ENCODE measurements at regions not wholly inside any gene's neighbourhood (a gene's known extent, or its start where the extent isn't known, plus 50 kb on each side); places are given as distances from the start of the nearest gene placed in this dataset.

DNA sequence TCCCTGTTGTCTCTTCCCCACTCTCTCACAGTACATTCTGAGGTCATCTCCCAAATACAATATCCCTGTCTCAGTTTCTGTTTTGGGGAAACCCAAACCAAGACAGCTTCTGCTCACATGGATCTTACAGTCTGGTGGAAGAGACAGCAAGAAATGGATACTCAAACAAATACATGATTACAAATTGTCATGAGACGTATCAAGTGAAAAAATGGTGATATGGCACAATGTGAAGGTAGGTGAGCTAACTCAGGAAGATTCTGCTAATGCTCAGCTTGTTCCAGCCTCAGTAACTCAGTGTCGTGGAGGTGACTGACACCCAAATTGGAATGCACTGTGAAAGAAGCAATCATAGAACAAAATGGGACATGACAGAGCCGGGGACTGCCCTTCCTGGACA lies 68.3 kb downstream of the CHST1 start:
- no peak for DNase-seq

DNA sequence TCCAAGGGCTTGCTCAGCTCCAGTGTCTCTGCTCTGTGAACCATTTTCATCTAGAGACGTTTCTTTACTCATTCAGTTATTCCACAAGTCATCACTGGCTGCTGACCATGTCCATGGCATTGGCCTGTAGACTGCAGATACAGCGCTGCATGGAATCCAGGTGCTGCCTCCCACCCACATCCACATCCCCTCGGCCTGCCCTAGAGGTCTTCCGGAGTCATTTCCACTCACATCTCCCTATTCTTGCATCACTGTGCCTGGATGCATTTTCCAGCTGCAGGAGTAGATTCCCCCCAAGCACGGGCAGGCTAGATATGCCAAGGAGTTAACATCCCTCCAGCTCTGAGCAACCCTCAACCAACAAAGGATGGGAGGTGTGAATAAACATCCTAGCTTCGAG lies 68.9 kb downstream of the CHST1 start:
- no peak for DNase-seq

DNA sequence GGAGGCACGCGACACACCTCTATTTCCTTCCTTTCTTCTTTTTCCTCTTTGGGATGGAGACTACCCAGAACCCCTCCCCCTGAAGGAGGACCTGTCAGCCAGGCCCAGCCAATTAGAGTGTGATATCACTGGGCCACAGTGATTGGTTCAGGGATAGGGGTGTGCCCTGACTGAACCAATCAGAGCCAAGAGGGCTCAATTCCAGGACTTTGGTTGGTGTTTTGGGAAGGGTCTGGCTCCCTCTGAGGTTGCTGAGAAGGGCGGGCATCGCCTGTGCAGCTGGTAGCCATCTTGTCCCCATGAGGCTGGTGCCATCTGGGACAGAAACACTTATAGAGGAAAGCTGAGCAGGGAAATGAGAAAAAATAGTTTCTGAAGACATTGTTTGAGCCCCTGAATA lies 71.4 kb downstream of the CHST1 start:
- no peak for DNase-seq

DNA sequence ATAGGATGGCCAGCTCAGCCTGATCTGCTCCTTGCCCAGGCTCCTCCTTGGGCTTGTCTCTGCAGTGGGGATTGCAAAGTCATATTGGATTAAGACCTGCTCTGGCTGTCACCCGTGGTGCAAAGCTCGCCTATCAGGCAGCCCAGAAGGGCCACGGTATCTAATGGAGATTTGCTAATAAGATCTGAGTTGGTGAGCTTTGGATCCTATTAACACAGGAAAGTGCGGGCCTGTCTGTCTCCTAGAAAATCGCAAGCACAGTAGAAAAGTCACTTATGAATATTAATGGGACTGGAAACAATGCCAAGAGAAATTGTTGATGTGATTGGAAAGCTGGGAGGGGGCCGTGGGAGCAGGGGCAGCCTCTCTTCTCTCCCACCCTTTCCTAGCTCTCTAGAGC lies 72.8 kb downstream of the CHST1 start:
- no peak for DNase-seq

DNA sequence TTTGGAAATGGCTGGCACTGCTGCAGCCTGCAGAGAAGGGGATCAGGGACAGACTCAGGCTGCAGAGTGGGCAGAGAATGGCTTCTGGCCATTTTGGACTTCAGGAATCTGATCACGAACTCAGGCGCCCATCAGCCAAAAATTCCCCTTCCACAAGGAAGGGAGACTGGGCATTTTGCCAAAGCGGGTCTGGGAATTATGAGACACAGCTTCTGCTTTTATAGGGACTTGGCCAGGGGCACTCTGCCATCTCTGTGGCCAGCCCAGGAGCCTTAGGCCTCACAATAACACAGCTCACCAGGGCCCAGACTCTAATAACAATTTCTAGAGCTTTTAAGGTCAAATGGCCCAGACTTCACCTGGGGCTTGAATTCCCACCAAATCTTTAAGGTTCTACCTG lies 74.7 kb downstream of the CHST1 start:
- DNase-seq = no peak

DNA sequence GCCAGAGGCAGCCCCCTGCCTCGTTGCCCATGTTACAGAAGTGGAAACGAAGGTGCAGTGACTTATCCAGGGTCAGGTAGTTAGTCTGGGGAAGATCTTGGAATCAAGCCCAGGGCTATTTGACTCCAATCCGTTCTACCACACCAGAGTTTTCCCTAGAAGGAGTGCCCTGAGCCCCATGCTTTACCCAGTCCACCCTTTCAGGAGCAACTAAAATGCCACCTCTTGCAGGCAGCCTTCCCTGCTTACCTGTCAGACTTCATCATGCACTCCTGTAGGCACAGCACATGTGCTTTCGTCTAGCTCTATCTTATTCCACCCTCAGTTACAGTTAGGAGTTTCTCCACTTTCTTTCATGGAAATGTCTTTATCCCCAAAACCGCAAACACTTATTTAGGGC lies 80.2 kb downstream of the CHST1 start:
- DNase-seq = no peak

DNA sequence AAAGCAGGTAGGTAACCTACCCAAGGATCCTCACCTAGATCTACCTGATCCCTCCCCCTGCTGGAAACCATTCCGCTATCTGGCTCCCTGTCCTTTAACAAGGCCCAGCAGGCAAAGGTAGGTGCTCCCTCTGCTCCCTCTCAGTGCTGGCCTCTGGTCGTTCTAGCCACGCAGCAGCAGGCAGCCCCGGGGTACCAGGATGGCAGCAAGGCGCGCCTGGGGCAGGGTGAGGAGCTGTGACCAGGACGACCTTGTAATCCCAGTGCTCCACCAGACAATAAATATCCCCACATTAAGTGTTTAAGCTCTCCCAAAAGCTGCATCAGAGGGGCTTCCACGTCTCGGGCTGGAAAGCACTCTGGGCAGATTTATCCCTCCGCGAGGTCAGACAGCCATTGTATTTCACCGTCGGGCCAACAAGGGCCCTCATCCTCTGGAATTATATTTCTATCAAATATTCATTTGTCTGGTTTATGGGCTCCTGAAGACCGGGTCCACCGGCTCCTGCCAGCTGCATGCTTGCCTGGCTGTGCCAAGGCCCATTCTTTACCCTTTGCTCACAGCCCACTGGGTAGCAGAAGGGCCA lies 81.3 kb downstream of the CHST1 start:
- DNase-seq = no peak

DNA sequence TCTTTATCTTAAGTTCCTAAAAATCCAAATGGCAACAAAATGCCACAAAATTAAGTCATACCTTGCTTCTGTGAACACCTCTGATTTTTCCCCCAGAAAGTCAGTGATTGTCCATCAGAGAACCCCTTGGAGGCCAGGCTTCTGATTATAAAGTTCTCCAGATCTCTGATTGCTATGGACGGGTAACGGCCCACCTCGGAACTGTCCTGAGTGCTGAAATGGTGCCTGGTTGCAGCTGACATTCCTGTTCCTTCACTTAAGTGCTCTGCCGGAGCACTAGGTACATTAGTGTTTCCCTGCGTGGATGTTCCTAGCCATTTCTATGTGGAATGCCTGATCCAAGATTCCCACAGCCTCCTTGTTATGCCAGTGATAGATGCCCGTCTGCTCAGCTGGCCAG lies 85.0 kb downstream of the CHST1 start:
- DNase-seq = peak; percentile 34

DNA sequence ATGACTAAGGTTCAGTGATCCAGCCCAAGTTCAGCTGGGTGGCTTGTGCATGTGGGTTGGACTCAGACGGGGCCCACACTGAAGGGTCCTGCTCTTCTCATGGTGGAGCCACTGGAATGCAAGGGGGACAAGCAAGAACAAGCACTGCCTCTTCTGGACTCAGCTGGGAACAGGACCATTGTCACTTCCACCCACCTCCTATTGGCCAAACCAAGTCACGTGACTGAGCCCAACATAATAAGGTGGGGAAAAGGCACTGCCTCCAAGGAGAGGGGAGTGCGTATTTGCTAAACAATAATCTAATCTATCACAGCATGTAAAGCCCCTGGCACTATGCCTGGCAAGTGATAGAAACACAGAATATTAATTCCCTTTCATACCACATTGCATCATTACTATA lies 87.1 kb downstream of the CHST1 start:
- no peak for DNase-seq

DNA sequence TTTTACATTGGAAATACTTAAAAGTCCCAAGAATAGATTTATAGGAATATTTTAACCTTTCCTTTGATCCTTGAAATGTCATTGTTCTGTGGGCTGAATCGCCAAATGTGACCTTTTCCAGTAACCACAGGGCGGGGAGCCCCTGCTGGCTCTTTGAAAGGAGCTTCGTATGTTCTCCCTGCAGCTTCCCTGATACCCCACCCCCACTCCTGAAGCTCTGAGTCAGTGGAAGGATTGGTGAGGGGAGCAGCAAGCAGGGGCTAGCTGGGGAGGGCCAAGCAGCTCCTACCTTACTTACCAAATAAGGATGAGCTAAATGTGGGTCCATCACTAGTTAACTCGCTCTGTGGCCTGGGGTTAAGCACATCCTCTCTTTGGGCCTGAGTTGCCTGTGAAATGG lies 87.7 kb downstream of the CHST1 start:
- DNase-seq = no peak

DNA sequence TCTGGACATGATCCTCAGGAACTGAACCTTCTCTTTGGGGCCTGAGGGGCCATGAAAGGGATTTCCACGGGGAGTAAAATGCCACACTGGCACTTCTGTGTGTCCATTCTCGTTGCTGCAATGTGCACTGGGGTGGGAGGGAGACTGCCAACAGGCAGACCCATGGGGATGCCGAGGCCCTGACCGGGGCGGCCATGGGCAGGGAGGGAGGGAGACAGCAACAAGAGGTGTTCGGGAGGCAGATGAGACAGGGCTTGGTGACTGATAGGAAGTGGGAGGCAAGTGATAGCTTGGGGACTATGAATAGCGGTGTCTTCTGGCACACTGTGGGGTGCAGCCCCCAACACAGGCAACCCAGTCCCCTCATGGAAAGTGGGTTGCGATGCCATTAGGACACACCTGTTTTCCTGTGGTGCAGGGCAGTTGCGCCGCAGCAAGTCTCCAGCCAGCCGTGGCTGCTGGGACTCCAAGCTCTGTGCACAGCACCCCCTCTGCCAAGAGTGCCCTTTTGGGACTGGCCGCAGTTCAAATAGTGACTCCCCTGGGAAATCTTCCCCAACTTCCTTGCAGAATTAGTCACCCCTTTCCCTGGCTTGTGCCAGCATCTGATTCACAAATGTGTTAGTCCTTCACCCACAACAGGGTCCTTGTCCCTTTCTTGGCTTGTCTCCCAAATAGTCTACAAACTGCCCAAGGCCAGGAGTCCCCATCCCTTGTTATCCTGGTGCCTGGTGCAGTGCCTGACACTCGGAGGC lies 88.8 kb downstream of the CHST1 start:
- DNase-seq = no peak

DNA sequence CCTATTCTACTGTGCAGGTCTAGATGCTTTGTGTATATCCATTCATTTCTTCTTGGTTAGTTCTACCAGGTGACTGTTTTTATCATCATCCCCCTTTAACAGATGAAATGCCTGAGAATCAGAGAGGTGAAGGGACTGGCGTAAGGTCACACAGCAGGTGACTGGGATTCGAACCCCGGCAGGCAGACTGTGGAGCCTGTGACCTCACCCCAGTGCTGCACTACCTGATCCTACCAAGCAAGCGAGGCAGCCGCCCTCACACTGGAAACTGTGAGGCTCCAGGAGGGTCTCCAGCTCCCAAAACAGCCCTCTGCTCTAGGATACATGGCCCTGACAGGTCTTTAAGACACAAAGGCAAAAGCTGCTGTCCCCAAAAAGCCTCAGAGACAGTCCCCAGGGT lies 91.7 kb downstream of the CHST1 start:
- no peak for DNase-seq

DNA sequence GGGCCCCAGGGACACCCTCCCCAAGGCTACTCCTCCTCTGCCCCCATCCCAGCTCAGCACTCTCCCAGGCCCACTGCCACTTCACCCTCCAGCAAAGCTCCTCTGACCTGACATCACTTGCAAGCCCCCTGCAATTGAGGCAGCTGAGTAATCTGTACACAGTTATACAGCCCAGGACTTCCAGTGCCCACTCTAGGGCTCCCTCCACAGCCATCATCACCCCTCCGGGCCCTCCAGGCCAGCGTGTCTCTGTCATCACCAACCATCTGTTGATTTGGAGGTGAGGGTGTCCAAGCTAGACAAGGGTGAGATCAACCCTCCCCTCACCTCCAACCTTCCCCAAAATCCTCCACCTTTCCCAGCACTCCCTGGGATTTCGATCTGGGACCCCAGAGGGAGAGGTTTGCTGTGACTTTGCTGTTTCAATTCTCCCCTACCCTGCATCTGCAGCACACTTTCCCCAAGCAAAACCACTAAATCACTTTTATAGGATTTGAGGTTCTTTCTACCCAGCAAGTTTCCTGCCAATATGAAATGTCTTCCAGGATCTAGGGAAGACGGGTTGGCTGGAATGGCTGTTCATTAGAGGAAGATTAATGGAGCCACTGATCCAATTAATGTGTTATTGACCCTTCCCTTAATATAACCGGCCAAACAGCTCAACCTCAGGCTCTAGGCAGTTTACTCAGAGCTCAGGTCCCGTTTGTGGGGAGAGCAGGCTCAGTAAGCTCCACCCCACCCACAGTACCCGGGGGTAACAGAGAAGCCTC lies 92.9 kb downstream of the CHST1 start:
- no peak for DNase-seq

DNA sequence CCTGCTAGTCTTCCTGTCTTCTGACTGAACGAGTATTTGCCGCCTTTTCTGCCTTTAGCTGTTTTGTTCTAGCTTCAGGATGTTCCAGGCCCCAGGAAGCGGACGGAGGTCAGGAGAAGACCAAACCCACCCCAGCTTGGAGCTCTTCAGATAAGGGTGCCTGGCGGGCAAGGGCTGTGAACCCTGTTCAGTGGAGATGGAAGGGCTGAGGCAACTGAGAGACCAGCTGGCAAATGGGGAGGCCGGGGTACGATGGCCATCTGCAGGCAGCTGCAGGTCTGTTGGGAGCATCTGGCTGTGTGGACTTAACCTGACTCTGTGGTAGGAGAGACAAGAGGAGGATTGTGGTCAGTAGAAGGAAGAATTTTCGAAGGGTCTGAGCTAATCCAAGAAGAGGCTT lies 95.6 kb downstream of the CHST1 start:
- DNase-seq = no peak

DNA sequence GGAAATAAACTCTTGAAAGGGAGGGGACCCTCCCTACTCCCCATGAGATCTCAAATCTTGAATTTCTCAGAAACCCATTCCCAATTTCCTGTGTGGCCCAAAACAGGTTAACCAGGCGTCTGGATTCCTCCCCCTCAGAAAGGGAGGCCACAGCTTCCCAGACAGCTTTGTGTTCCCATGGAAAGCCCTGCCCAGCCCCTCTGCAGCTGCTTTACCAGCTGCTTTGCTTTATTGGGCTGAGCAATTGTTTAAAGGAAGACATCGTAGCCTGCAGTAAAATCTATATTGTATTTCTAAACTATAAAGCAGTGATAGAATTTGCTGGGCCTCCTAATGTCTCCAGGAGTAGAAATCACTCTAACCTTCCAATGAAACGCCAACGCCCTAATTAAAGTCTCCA lies 97.4 kb downstream of the CHST1 start:
- DNase-seq = no peak

DNA sequence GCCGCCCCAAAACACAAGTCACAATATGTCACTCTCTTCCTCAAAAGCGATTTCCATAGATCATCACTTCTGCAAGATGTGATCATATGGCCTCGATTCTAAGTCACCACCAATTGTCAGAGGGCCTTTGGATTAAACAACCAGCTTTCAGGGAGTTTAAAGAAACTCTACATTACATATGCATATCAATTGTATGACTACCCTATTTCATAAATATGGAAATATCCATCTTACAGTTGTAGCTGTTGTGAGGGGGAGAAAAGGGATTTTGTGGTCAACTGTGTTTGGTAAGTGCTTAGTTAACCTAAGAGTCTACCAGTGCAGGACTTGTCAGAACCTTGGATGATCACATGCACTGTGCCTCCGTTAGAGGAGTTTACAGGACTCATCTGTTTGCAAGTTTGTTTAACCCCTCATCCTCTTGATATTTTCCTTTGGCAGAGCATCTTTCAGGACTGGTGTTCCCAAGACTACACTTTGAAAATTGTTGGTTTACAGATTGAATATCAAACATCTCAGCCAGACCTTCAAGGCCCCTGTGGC lies 99.9 kb downstream of the CHST1 start:
- no peak for DNase-seq

DNA sequence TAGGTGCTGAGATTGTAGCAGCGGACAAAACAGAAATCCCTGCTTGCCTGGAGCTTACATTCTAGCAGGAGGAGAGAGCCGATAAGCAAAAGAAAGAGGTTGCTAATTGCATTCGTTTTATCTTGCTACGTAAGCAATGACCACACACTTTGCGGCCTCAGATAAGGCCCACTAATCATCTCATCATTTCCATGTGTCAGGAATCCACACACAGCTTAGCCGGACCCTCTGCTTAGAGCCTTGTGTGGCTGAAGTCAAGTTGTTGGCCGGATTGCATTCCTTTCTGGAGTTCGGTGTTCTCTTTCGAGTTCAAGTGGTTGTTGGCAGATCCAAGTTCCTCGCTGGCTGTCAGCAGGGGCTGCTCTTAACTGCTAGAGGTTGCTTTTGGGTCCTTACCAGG lies 101.6 kb downstream of the CHST1 start:
- peak; percentile 61 for DNase-seq

DNA sequence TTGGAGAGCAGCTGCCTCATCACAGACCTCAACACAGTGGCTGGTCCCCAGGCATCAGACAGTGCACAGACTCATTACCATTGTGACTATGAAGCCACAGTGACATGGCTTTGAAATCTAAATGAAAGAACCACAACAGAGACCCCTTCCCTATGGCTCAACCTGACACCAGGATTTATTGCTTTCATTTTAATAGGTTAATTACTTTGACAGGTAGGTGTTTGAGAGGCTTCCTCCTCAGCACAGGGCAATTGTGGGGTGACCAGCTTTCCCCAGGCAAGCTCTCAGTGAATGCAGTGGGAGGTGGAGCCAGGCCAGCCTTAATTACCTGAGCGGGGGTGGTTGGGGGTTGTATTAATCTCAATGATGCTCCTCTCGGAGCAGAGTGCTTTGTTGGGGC lies 102.3 kb downstream of the CHST1 start:
- DNase-seq = no peak

DNA sequence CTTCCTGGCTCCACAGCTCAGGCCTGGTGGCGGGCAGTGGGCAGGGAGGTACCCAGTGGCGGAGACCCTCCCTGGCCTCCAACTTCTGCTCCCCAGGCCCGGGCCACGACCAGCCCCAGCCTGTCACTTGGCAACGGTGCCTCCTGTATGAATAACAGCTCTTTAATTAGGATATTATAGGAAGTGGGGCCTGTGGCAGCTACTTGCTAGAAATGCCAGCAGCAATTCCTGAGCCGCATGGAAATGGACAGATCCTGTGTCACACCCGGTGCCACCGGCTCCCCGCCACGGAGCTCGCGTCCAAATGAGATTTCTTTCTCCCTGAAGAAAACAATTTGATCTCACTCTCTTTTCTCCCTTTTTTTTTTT lies 104.5 kb downstream of the CHST1 start:
- no peak for DNase-seq

DNA sequence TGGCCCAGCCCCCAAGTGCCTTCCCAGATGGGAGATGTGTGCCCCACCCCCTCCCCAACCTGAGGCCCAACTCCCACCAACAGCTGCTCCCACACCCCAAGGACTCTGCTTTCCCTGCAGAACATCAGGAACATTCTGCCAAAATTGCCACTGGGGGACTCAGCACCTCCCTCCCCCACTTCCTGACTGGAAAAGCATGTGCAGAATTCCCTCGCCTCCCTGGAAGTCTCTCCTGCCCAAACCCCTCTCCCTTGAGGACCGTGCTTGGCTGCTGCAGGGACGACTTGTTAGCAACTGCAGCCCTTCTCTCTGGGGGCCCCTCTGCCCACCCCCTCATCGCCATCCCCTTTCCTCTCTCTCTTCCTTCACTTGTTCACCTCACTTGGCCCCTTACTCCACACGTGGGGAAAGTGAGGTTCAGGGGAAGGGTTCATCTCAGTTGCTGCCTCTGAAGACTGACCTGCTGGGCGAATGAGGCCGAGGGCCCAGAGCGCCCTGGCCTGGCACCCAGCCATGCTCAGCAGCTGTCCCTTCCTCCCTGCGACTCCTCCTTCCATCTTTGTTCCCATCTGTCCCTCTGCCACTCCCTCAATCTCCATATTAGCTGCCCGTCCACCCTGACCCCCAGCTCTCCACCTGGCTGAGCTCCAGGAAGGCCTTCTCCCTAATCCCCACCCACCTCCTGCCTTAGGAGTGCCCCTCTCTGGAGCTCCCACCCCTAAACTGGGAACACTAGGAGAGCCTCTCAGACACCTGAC lies 105.1 kb downstream of the CHST1 start:
- no peak for DNase-seq

DNA sequence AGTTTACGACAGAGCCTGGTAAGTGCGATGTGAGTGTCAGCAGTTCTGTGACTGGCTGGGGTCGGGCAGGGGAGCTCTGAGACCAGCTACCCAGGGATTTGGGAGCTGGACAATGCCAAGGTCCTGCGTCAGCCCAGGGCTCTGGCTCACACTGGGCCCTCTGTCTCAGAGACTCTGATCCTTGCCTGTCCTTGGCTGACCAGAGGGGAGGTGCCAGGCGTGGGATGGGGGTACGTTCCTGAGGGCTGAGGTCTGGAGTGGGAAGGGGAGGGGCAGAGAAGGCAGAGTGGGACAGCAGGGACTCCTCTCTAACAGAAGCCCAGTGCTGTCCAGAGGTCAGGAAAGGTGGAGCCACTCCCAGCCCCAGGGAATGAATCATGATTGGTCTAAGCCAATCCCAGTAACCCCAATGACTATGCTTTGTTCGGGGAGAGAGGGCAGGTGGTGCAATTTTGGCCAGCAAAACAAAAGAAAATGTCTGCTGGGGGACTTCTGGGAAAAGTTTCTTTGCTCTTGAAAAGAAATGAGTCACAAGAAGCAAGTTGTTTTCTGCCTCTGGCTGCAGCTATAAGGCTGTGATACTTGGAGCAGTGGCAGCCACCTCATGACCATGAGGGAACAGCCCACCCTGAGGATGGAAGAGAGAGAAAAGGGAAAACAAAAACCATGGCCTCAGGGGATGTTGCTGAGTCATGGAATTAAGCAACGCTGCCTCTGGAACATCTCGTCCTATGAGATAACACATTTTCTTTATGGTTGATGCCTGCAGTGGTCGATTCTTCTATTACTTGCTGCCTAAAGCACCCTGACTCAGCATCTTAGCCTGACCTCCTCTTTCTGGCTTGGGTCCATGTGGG lies 108.3 kb downstream of the CHST1 start:
- DNase-seq = peak; percentile 9

DNA sequence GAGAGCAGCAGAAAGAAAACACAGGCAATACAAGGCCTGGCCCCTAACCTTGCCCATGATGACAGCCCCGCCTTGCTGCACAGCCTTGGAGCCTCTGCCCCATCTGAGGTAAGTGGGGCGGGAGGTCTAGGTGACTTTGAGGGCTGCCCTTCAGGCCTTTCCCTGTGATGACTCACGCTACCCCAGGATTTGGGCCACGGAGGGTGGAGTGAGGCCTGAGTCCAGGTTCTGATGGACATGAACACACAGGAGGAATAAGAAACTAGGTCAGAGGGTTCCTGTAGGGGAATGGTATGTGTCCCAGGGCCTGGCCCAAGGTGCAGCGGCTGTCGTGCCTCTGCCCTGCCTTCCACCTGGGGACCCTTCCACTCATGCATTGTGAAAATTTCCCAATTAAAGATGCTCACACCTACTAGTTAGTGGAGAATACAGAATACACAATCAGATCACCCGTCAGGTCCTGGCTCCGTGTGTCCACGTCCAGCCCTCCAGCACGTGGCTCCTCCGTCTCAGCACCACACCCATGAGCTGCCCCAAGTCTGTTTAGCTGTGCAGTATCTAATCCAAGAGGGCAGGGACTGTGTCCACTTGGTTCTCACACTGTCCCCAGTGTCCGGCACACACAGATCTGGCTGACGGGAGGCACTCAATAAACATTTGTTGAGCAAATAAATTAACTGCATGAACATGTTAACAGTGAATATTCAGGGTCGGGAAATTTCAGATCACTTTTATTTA lies 111.0 kb downstream of the CHST1 start:
- no peak for DNase-seq
